SK-N-MC (cell line): ENCODE measurements at regions not wholly inside any gene's neighbourhood (a gene's known extent, or its start where the extent isn't known, plus 50 kb on each side); places are given as distances from the start of the nearest gene placed in this dataset.

ENCODE experiments used
- EZH2 ChIP-seq: fragments of 200-600 bp; sonication (generic); IDR thresholded peaks from one replicate; pipeline ENCODE4 v1.6.1; 2017; ENCODE audit warnings: antibody characterized with exemption
- POLR2AphosphoS5 ChIP-seq: IDR thresholded peaks from 2 replicates; pipeline ENCODE4 v1.6.1; 2012; ENCODE audit warnings: mild to moderate bottlenecking, low read depth, low read length, borderline replicate concordance

DNA sequence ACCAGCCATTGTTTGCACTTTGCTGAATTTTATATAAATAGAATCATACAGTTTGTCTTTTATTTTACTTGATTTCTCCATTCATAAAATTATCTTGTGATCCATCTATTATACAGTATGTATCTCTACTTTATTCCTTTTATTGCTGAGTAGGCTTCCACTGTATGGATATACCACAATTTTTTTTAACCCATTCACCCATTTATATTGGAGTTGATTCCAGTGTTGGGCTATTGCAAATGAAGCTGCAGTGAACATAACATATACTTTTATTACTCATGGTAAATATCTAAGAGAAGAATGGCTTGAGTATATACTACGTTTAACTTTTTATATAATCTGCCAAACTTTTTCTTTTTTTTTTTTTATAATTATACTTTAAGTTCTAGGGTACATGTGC, 463.6 kb downstream of the ETNK1 start:
- TF ChIP-seq EZH2: no peak
- no peak for TF ChIP-seq POLR2AphosphoS5
